HK-2 (cell line): ENCODE measurements at regions not wholly inside any gene's neighbourhood (a gene's known extent, or its start where the extent isn't known, plus 50 kb on each side); places are given as distances from the start of the nearest gene placed in this dataset.

Experiments
- DNase-seq: peaks from one replicate; pipeline ENCODE4 v3.0.0-alpha.2; 2018; ENCODE audit not compliant: unreplicated experiment

GRCh38 chr6:17047889-17048288 is 54.0 kb upstream of the STMND1 start:
- DNase-seq = no peak

- DNase-seq = no peak
These were observed 56.1 kb upstream of the STMND1 start for GRCh38 chr6:17045581-17046322.

GRCh38 chr6:17043148-17043522 is 58.7 kb upstream of the STMND1 start:
- no peak for DNase-seq

- peak; percentile 28 for DNase-seq
These were observed 59.3 kb upstream of the STMND1 start for GRCh38 chr6:17042422-17043147.

GRCh38 chr6:17039266-17039665 is 62.6 kb upstream of the STMND1 start:
- no peak for DNase-seq

GRCh38 chr6:17038316-17038715 is 63.5 kb upstream of the STMND1 start:
- no peak for DNase-seq

- DNase-seq = no peak
These were observed 65.8 kb upstream of the STMND1 start for GRCh38 chr6:17036065-17036393.

- DNase-seq = no peak
These were observed 66.4 kb upstream of the STMND1 start for GRCh38 chr6:17035257-17036064.

- DNase-seq = no peak
These were observed 68.1 kb upstream of the STMND1 start for GRCh38 chr6:17033746-17034145.

GRCh38 chr6:17032988-17033634 is 68.7 kb upstream of the STMND1 start:
- DNase-seq = peak; percentile 33

- no peak for DNase-seq
These were observed 69.3 kb upstream of the STMND1 start for GRCh38 chr6:17032590-17032987.

GRCh38 chr6:17031961-17032360 is 69.9 kb upstream of the STMND1 start:
- DNase-seq = no peak

- no peak for DNase-seq
These were observed 74.4 kb upstream of the STMND1 start for GRCh38 chr6:17027441-17027840.

GRCh38 chr6:17022604-17023003 is 79.2 kb upstream of the STMND1 start:
- no peak for DNase-seq

- no peak for DNase-seq
These were observed 80.3 kb upstream of the STMND1 start for GRCh38 chr6:17021539-17021889.

GRCh38 chr6:17020889-17021538 is 80.8 kb upstream of the STMND1 start:
- DNase-seq = no peak

GRCh38 chr6:17018425-17018824 is 83.4 kb upstream of the STMND1 start:
- no peak for DNase-seq

GRCh38 chr6:17017416-17017815 is 84.4 kb upstream of the STMND1 start:
- no peak for DNase-seq

- no peak for DNase-seq
These were observed 86.1 kb upstream of the STMND1 start for GRCh38 chr6:17015551-17016381.

- no peak for DNase-seq
These were observed 86.7 kb upstream of the STMND1 start for GRCh38 chr6:17015144-17015543.

- no peak for DNase-seq
These were observed 88.1 kb upstream of the STMND1 start for GRCh38 chr6:17013701-17014100.
